CD4-positive, alpha-beta T cell treated with Interleukin-10 for 1 hour (primary cell): ENCODE measurements at regions not wholly inside any gene's neighbourhood (a gene's known extent, or its start where the extent isn't known, plus 50 kb on each side); places are given as distances from the start of the nearest gene placed in this dataset.
"Not testable (repeated sequence)": the region's sequence is repeated elsewhere in the genome, so short reads cannot be mapped to it uniquely, and the experiment has no call there.

Source experiments
- DNase-seq: peaks from one replicate; pipeline ENCODE4 v3.0.0-alpha.2; 2020

DNA sequence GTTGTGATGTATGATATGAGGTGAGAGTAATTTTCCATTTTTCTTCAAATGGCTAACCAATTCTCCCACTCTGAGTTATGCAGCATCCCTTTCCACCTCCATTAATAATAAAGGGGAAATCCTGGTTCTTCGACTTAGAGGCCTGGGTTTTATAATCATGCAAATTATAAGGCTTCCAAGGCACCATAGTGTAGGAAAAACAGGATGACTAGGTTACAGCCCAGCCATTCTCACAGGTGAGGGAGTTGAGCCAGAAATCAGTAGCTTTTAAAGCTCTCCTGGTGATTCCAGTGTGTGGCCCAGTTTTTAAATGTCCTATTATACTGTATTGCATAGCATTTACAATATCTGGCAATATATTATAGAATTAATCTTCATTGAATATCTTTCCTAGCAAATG is 203.1 kb downstream of the ARHGEF9 start:
- DNase-seq: no peak

DNA sequence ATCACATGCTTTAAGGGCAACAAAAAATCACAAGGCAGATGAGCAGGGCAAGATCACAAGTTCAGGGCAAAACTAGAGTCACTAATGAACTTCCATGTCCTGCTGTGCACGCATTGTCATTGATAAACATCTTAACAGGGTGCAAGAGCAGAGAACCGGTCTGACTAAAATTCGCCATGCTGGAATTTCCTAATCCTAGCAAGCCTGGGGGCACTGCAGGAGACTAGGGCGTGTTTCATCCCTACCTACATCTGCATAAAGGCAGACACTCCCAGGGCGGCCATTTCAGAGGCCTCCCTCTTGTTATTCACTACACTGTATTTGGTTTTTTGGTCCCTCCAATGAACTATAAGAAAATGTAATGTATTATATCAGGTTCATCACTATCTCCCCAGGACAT is 203.6 kb downstream of the ARHGEF9 start:
- DNase-seq: no peak

DNA sequence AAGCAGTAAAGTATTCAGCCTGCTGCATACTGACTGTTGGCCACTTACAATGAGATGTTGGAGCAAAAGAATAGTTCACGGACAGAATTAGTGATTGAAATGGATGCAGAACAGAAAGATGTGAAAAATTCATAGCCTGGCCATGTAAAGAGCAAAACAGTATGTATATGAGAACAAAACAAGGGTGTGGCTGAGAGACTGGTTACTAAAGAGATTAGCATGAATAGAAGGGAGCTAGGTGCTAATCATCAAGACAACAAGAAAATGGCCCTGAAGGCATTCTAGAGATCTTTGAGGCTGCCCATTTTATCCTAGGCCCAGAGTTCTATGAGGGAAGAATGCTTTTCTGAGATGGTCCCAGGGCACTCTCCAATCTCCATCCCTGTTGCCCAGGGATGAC is 208.5 kb downstream of the ARHGEF9 start:
- no peak for DNase-seq

DNA sequence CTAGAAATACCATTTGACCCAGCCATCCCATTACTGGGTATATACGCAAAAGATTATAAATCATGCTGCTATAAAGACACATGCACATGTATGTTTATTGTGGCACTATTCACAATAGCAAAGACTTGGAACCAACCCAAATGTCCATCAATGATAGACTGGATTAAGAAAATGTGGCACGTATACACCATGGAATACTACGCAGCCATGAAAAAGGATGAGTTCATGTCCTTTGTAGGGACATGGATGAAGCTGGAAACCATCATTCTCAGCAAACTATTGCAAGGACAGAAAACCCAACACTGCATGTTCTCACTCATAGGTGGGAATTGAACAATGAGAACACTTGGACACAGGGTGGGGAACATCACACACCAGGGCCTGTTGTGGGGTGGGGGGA is 209.3 kb downstream of the ARHGEF9 start:
- not testable (repeated sequence) for DNase-seq

DNA sequence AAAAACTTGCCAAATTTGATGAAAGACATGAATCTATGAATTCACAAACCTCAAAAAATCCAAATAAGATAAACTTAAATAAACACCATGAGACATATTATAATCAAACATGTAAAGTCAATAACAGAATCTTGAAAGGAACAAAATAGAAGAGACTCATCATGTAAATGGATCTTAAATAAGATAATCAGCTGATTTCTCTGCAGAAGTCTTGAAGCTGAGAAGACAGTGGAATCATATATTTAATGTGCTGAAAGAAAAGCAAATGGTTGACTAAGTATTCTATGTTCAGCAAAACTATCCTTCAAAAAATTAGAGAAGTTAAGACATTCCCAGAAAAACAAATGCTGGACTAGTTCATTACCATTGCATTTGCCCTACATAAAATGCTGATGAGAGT is 215.7 kb upstream of the SPIN4 start:
- no peak for DNase-seq

DNA sequence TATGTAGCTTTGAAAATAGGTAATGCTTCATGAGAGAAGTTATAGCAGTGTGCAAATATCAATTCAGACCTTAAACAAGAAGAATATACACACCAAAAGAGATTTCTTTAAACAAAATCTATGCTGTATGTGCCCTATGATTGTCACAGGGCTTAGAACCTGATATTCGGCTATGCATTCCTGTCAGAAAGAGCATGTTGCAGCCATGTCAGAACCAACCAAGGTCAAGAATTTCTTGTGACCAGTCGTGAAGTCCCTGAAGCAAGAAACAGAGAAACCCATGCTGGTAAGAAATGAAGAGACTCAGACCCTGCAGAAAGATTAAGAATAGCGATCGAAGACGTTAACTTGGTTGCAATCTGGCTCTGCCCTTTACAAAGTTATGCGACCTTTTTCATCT is 210.3 kb upstream of the SPIN4 start:
- no peak for DNase-seq

DNA sequence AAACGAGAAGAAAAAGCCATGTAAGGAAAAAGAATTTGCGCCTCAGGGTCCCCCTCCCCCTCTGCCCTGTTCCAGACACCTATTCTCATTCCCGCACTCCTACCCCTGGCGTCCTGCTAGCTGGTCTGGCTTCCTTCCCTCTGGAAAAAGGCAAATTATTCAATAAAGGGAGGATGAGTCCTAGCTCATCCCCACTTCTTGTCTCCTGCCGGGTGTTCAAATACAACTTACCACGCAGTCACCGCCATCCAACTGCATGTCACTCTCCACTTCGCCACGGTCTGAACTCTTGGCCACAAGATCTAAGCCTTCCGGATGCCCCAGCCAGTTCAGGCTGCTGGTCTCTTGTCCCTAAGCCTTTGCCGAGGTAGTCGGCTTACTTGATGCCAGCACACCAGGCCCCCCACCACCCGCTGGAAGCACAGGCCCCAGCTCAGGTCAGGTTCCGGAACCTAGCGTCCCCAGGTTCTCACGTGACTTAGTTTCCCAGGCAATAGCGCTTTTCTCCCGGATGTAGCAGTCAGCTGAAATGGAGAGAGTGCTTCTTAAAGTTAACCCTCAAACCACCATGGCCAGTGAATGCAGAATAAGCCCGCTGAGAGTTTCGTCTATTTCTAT is 209.6 kb upstream of the SPIN4 start:
- peak; percentile 67 for DNase-seq

DNA sequence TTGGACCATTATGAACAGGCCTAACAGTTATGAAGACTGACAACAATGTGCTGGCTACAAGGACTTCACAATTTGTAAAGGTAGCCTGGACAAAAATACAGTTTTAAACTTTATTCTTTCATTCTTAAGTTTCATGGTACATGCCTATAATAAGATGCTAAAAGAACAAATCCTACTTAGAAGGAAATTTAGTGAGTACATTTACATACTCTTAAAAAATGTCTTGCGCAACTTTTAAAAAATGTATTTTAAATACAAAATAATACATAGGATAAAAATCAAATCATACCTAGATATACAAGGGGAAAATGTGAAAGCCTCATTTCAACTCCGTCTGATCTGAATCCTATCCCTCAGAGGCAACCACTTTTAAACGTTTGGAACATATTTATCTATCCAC is 200.7 kb upstream of the SPIN4 start:
- DNase-seq: no peak

DNA sequence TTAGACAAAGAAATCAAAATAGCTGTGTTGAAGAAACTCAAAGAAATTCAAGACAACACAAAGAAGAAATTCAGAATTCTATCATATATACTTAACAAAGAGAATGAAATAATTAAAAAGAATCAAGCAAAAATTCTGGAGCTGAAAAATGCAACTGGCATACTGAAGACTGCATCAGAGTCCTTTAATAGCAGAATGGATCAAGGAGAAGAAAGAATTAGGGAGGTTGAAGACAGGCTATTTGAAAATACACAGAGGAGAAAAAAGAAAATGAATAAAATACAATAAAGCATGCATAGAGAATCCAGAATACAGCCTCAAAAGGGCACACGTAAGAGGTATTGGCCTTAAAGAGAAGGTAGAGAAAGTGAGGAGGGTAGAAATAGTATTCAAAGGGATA is 179.5 kb upstream of the SPIN4 start:
- DNase-seq: no peak

DNA sequence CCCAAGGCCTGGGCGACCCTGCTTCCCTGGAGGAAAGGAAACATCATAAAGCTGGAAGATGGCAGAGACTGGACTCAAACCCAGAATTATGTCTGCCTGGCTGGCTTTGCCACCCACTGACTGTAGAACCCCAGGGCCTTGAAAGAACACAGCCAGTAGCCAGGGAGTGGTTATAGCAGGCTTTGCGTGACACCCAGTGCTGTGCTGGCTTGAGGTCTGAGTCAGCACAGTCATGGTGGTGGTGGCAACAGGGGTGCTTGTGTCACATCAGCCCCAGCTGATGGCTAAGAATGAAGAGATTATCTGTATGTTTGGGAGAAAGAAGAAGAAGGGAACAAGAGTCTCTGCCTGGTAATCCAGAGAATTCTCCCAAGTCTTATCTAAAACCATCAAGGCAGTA is 178.8 kb upstream of the SPIN4 start:
- DNase-seq: no peak

DNA sequence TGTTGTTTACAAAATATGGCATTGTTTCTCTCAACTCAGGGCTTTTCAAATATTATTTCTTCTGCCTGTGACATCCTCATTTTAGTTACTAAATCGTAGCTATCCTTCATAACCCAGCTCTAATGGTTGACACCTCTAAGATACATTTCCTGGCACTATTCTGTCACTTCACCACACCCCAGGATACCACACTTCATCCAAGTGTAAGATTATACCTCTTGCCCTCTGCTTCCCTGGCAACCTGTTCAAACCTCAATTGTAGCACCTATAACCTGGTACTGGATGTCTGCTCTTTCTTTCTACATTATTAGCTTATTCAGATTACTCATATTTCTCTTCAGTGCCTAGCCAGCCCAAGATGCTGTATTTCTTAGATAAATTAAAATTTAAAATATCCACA is 175.7 kb upstream of the SPIN4 start:
- peak; percentile 5 for DNase-seq

DNA sequence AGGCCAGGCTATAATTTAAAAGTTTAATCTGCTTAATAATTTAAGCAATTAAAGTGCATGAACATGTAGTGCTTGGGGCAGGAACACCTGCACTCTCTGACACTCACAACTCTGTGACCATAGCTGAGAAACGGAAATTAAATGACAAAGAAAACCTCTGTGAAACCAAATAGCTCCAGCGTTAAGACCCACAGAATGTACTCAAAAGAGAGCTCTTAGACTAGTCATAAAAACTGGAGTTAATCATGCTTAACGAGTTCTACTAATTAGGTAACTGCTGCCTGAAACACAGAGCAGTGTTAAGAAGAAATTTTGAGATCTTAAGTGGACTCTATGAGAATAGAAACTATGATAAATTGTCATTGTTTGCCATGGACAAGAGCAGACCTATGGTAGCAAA is 174.4 kb upstream of the SPIN4 start:
- DNase-seq: no peak

DNA sequence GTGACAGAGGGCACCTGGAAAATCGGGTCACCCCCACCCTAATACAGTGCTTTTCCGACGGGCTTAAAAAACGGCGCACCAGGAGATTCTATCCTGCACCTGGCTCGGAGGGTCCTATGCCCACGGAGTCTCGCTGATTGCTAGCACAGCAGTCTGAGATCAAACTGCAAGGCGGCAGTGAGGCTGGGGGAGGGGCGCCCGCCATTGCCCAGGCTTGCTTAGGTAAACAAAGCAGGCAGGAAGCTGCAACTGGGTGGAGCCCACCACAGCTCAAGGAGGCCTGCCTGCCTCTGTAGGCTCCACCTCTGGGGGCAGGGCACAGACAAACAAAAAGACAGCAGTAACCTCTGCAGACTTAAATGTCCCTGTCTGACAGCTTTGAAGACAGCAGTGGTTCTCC is 168.2 kb upstream of the SPIN4 start:
- DNase-seq: not testable (repeated sequence)

DNA sequence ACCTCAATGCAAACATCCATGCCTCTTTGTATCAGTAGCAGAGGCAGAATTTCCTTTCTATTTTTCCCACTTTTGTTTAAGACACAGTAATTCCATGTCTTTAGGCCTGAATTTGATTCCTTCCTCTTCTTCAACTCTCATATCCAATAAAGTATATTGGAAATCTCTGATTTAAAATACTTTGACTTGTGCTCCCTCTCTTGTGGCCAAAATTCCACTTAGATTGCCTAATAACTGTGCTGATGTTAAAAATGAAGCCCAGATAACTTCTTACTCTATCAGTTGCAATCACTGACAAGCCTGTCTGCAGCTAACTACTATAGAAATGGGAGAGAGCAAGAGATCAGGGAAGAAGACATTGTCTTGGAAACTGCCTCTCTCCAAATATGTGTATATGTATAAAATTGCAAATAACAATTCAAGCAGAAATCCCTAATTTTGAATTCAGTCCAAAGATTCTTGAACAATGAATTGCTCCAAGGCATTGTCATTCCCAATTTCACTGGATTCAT is 163.5 kb upstream of the SPIN4 start:
- DNase-seq: no peak

DNA sequence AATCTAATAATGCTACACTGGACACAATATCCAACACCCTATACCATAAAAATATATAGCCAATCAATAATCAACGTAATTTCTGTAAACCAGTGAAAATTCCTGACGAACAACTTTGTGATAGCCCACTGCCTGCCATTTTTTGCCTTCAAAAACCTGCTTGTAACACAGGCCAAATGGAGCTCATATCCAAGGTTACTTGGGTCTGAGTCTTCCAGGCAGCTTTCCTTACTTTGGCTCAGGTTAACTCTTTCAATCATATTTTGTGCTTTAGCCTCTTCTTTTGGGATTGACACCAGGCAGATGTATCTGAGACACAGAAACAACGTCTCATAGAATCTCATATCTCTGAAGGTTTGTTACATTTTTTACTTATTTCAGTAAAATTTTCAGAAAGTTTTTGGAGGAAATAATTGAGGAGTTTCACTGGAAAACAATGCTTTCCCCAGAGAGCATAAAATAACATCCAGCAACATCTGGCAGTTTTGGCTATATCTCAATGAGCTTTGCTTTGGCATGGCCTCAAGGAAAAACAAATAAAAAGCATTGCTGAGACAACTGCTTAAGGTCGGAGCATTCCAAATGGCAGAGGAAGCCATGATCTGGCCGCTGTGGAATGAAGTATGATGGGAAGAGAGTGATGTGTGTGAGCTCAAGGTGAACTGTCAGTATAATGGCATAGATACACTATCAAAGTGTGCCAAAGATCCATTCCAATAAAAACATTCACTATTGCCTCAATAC is 162.9 kb upstream of the SPIN4 start:
- DNase-seq: no peak

DNA sequence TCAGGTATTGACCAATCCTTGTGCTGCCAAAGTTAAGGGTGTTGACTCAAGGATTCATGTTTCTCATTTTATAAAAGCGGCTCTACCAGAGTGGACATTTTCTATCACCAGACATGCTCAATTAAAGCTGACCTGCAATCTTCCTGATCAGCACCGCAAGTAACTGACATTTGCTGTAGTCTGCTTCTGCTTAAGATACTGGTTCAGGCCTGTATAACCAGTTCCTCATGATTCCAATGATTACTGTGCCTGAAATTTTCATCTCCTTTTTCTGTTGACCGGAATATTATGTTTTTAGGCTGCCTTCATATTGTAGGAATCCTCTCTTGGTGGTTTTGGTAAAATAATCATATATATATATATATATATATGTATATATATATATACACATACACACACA is 160.2 kb upstream of the SPIN4 start:
- DNase-seq: no peak

DNA sequence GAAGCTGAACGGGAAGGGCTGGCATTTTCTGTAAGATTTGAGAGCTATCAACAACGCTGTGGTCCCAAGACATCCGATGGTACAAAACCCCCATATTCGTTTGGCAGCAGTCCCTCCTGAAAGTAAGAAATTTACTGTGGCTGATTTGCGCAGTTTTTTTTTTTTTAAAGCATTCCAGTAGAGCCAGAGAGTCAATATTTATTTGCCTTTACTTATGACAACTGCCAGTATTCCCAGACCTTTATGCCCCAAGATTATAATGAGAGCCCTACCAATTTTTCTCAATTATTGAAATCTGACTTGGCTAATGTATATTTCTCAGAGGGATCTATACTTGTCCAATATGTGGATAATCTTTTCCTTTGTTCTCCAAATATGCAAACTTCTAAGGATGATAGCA is 157.5 kb upstream of the SPIN4 start:
- DNase-seq: no peak

DNA sequence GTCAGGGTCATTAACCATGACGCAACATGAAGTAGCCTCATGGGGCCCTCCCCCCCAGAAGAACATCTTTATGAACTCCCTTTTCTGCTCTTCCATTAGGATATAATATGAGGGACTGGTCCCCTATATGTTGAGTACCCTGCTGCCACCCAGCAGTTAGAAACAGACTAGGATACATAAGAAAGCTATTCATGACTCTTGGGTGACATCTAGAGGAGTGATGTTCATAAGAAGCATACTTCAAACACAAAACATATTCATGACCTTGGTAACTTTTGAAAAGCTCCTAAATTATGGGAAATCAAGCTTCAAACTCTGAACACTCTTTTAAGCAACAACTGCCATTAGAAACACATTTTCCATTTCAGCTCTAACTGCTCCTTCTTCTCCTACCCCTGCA is 155.2 kb upstream of the SPIN4 start:
- peak; percentile 23 for DNase-seq

DNA sequence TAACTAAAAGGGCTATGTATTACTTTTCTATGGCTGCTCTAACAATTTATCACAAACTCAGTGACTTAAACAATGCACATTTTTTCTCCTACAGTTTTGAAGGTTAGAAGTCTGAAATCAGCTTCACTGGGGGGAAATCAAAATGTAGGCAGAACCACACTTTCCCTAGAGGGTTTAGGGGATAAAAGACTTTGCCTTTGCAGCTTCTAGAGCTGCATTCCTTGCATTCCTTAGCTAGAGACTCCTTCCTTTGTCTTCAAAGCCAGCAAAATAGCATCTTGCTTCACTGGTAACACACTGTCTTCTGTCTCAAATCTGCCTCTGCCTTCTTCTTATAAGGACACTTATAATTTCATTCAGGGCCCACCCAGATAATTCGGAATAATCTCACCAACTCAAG is 152.4 kb upstream of the SPIN4 start:
- DNase-seq: no peak

DNA sequence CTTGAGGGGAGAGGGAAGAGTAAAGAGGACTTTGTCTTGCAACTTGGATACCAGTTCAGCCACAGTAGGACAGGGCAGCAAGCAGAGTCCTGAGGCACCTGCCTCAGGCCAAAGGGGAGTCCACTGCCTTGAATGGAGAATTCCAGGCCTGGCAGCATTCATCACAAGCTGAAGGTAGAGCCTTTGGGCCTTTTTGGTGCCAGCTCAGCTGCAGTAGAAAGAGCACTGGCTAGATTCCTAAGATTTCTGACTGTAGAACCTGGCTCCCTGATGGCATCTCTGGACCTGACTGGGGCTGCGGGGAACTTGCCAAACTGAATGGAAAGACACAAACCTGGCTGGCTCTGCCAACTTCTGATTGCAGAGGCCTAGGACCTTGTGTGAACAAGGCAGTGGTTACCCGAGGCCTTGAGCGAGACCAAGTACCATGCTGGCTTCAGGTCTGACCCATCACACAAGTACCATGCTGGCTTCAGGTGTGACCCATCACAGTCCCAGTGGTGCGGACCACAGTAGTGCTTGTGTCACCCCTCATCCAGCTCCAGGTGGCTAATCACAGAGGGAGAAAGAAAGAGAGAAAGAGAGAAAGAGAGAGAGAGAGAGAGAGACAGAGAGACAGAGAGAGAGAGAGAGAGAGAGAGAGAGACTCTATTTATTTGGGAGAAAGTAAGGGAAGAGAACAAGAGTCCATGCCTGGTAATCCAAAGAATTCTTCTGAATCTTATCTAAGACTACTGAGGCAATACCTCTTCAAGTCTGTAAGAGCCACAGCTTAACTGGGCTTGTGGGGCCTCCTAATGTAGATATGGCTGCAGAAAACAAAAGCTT is 137.6 kb upstream of the SPIN4 start:
- no peak for DNase-seq

DNA sequence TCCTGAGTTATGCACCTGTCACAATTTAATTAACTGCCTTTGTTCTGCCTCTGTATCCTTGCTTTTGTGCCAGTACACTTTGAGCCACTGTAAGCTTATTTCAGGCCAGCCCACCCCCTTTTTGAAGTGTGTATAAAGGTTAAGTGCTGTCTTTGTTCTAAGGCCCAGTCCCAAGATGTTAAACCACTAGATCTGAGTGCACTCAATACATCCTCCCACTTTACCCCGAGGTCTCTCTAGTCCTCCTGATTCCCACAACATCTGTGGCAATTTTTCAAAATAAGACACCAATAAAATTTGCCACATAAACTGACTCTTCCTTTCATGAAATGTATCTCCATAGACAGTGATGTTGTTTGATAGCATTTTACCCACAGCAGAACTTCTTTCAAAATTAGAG is 124.1 kb upstream of the SPIN4 start:
- DNase-seq: no peak

DNA sequence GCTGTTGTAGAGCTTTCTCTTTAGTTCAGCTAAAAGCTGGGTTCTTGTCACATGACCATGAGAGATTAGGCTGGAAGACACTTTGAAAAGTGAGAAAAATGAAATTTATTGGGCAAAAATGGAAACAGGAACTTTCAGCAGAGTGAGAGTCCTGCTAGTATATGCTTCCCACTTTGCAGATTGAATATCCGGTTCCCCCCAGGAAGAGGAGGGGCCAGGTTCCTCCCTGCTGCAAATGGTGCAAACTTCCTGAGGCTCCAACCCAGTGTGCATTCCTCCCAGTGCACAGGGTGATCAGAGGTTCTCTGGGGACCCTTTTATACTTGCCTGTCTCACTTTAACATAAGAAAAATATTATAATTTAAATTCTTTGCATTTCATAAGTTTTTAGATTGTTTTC is 119.9 kb upstream of the SPIN4 start:
- DNase-seq: no peak

DNA sequence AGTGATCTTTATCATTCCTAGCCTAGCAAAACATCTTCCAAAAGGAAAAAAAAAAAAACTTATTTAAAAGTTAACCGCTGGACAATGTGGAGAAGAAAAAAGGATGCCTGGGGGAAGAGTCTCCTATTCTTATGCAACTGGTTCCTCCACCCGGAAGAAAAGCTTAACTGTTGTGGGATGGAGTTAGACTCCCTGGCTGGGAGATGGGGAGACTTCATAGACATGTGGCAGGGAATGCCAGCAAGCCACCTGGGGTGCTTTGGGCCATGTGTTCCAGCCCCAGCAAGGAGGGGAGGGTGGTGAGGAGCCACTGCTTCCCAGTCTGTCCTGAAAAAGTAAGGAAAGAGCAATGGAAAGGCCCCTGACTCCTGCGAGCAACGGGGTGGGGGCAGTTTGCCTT is 119.4 kb upstream of the SPIN4 start:
- no peak for DNase-seq

DNA sequence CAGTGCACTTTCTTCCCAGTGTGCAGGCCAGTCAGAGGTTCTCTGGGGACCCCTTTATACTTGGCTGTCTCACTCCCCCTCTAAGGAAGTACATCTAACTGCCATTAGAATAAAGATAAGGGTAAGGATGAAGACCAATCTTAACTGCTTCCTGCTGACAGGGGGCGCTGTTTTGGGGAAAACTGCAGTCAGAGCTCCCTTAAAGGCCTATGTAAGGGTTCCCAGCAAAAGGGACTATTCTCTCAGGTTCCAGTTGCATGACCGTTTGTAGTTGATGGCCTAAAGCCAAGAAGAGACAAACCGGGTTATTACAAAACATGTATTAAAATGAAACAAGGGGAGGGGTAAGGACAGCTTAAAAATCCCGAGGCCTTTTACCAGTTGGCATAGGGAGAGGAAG is 115.6 kb upstream of the SPIN4 start:
- no peak for DNase-seq
